GM23338 (cell line): ENCODE measurements at regions not wholly inside any gene's neighbourhood (a gene's known extent, or its start where the extent isn't known, plus 50 kb on each side); places are given as distances from the start of the nearest gene placed in this dataset.

Source experiments
- ATAC-seq: fragments of 200-7000 bp; cut with Tn5 transposase; 3 replicates; pipeline ENCODE4 v1.9.1; 2020
- DNase-seq: peaks from one replicate; pipeline ENCODE4 v3.0.0-alpha.2; 2015; ENCODE audit warnings: low spot score
- H2AFZ ChIP-seq: fragments of 200-600 bp; sonication (generic); 2 replicates; pipeline ENCODE4 v1.8.0; 2016; ENCODE audit warnings: antibody characterized with exemption, mild to moderate bottlenecking, moderate library complexity
- H3F3A ChIP-seq: fragments of 200-600 bp; sonication (generic); replicated peaks from 2 replicates; pipeline ENCODE4 v1.8.0; 2017; ENCODE audit warnings: antibody characterized with exemption, mixed run types, low read depth
- H3K27ac ChIP-seq: fragments of 200-600 bp; sonication (generic); 2 replicates; pipeline ENCODE4 v1.6.1; 2016; ENCODE audit warnings: low read depth
- H3K27me3 ChIP-seq: fragments of 200-600 bp; sonication (generic); 2 replicates; pipeline ENCODE4 v1.8.0; 2016; ENCODE audit warnings: mild to moderate bottlenecking, mixed run types, moderate library complexity; ENCODE audit not compliant: insufficient read depth
- H3K36me3 ChIP-seq: fragments of 200-600 bp; sonication (generic); 2 replicates; pipeline ENCODE4 v1.8.0; 2016; ENCODE audit warnings: mild to moderate bottlenecking; ENCODE audit not compliant: insufficient read depth
- H3K4me1 ChIP-seq: fragments of 200-600 bp; sonication (generic); 2 replicates; pipeline ENCODE4 v1.8.0; 2016; ENCODE audit warnings: mild to moderate bottlenecking, moderate library complexity; ENCODE audit not compliant: insufficient read depth
- H3K4me2 ChIP-seq: fragments of 200-600 bp; sonication (generic); 2 replicates; pipeline ENCODE4 v1.7.1; 2017; ENCODE audit warnings: mixed run types
- H3K4me3 ChIP-seq: fragments of 200-600 bp; sonication (generic); 2 replicates; pipeline ENCODE4 v1.6.1; 2016; ENCODE audit warnings: mixed run types
- H3K79me2 ChIP-seq: fragments of 200-600 bp; sonication (generic); replicated peaks from 2 replicates; pipeline ENCODE4 v1.8.0; 2017; ENCODE audit warnings: mild to moderate bottlenecking; ENCODE audit not compliant: insufficient read depth
- H3K9me2 ChIP-seq: fragments of 200-600 bp; sonication (generic); 2 replicates; pipeline ENCODE4 v1.8.0; 2017; ENCODE audit not compliant: insufficient read depth
- H4K20me1 ChIP-seq: fragments of 200-600 bp; sonication (generic); replicated peaks from 2 replicates; pipeline ENCODE4 v1.8.0; 2017; ENCODE audit warnings: mild to moderate bottlenecking; ENCODE audit not compliant: insufficient read depth
- H3K27ac Mint-ChIP-seq: 2 replicates; pipeline ENCODE4 v1.8.0; 2020; ENCODE audit warnings: inconsistent platforms, mild to moderate bottlenecking, moderate library complexity, mixed read lengths
- H3K27me3 Mint-ChIP-seq: 3 replicates; pipeline ENCODE4 v1.8.0; 2022; ENCODE audit warnings: low read depth, mild to moderate bottlenecking, moderate library complexity, mixed read lengths, inconsistent platforms; ENCODE audit not compliant: insufficient read depth, poor library complexity
- H3K36me3 Mint-ChIP-seq: 3 replicates; pipeline ENCODE4 v1.8.0; 2021; ENCODE audit warnings: low read depth, mild to moderate bottlenecking, inconsistent platforms, moderate library complexity, mixed read lengths
- H3K4me1 Mint-ChIP-seq: 3 replicates; pipeline ENCODE4 v1.8.0; 2020; ENCODE audit warnings: mild to moderate bottlenecking, inconsistent platforms, mixed read lengths
- H3K4me3 Mint-ChIP-seq: 3 replicates; pipeline ENCODE4 v1.8.0; 2021; ENCODE audit warnings: moderate library complexity, mild to moderate bottlenecking, inconsistent platforms, mixed read lengths
- H3K9me3 Mint-ChIP-seq: 3 replicates; pipeline ENCODE4 v1.8.0; 2020; ENCODE audit warnings: moderate library complexity, mild to moderate bottlenecking, inconsistent platforms, mixed read lengths
- CREB1 ChIP-seq: fragments of 250-450 bp; sonication (Bioruptor Pico); IDR thresholded peaks from 2 replicates; pipeline ENCODE4 v1.5.0; 2020; ENCODE audit warnings: low read depth, mild to moderate bottlenecking, moderate library complexity
- EZH2phosphoT487 ChIP-seq: fragments of 200-600 bp; sonication (generic); IDR thresholded peaks from one replicate; pipeline ENCODE4 v1.8.1; 2018; ENCODE audit warnings: antibody characterized with exemption; ENCODE audit not compliant: unreplicated experiment
- JUNB ChIP-seq: IDR thresholded peaks from one replicate; pipeline ENCODE4 v1.6.1; 2016; ENCODE audit warnings: antibody characterized with exemption; ENCODE audit not compliant: unreplicated experiment
- NANOG ChIP-seq: IDR thresholded peaks from 2 replicates; pipeline ENCODE4 v1.6.1; 2016; ENCODE audit warnings: antibody characterized with exemption, borderline replicate concordance
- REST ChIP-seq: IDR thresholded peaks from one replicate; pipeline ENCODE4 v1.6.1; 2018; ENCODE audit warnings: antibody characterized with exemption; ENCODE audit not compliant: unreplicated experiment
- ZNF114 ChIP-seq: fragments of 250-450 bp; sonication (Bioruptor Pico); IDR thresholded peaks from 2 replicates; pipeline ENCODE4 v1.5.0; 2020; ENCODE audit warnings: mild to moderate bottlenecking, moderate library complexity
- TF ChIP-seq, protein P1 (sequence below): fragments of 250-450 bp; sonication (Bioruptor Pico); IDR thresholded peaks from 2 replicates; pipeline ENCODE4 v1.5.0; 2020; ENCODE audit warnings: mild to moderate bottlenecking, moderate library complexity
- TF ChIP-seq, protein P2 (sequence below), 2 experiments: fragments of 200-600 bp in 1 of 2; sonication (generic) in 1 of 2; conservative IDR thresholded peaks; 2 replicates each; pipeline versions ENCODE4 v1.5.1 to v1.6.1; 2016 to 2017; ENCODE audit warnings: antibody characterized with exemption in 2 of 2, low read depth in 2 of 2, mild to moderate bottlenecking in 2 of 2, moderate library complexity in 1 of 2

GRCh38 chr16:63653044-63653839 is 1468.6 kb downstream of the CDH11 start:
- H3K9me2 ChIP-seq = no peaks in the 10 kb centered on the region
- no peak overlapping the region for H3K4me3 ChIP-seq
- no peaks in the 10 kb centered on the region for H3K36me3 ChIP-seq
- H3K4me1 ChIP-seq = peaks cover 5% of the 10 kb centered on the region; the same call in 1 of the 2 replicates
- H3K9me3 Mint-ChIP-seq = no peaks in the 10 kb centered on the region
- no peak for TF ChIP-seq EZH2phosphoT487
- TF ChIP-seq, protein P1, sequence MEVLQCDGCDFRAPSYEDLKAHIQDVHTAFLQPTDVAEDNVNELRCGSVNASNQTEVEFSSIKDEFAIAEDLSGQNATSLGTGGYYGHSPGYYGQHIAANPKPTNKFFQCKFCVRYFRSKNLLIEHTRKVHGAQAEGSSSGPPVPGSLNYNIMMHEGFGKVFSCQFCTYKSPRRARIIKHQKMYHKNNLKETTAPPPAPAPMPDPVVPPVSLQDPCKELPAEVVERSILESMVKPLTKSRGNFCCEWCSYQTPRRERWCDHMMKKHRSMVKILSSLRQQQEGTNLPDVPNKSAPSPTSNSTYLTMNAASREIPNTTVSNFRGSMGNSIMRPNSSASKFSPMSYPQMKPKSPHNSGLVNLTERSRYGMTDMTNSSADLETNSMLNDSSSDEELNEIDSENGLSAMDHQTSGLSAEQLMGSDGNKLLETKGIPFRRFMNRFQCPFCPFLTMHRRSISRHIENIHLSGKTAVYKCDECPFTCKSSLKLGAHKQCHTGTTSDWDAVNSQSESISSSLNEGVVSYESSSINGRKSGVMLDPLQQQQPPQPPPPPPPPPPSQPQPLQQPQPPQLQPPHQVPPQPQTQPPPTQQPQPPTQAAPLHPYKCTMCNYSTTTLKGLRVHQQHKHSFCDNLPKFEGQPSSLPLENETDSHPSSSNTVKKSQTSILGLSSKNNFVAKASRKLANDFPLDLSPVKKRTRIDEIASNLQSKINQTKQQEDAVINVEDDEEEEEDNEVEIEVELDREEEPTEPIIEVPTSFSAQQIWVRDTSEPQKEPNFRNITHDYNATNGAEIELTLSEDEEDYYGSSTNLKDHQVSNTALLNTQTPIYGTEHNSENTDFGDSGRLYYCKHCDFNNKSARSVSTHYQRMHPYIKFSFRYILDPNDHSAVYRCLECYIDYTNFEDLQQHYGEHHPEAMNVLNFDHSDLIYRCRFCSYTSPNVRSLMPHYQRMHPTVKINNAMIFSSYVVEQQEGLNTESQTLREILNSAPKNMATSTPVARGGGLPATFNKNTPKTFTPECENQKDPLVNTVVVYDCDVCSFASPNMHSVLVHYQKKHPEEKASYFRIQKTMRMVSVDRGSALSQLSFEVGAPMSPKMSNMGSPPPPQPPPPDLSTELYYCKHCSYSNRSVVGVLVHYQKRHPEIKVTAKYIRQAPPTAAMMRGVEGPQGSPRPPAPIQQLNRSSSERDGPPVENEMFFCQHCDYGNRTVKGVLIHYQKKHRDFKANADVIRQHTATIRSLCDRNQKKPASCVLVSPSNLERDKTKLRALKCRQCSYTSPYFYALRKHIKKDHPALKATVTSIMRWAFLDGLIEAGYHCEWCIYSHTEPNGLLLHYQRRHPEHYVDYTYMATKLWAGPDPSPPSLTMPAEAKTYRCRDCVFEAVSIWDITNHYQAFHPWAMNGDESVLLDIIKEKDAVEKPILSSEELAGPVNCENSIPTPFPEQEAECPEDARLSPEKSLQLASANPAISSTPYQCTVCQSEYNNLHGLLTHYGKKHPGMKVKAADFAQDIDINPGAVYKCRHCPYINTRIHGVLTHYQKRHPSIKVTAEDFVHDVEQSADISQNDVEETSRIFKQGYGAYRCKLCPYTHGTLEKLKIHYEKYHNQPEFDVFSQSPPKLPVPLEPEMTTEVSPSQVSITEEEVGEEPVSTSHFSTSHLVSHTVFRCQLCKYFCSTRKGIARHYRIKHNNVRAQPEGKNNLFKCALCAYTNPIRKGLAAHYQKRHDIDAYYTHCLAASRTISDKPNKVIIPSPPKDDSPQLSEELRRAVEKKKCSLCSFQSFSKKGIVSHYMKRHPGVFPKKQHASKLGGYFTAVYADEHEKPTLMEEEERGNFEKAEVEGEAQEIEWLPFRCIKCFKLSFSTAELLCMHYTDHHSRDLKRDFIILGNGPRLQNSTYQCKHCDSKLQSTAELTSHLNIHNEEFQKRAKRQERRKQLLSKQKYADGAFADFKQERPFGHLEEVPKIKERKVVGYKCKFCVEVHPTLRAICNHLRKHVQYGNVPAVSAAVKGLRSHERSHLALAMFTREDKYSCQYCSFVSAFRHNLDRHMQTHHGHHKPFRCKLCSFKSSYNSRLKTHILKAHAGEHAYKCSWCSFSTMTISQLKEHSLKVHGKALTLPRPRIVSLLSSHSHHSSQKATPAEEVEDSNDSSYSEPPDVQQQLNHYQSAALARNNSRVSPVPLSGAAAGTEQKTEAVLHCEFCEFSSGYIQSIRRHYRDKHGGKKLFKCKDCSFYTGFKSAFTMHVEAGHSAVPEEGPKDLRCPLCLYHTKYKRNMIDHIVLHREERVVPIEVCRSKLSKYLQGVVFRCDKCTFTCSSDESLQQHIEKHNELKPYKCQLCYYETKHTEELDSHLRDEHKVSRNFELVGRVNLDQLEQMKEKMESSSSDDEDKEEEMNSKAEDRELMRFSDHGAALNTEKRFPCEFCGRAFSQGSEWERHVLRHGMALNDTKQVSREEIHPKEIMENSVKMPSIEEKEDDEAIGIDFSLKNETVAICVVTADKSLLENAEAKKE (CRISPR knock-in tag) = no peak
- no peak for TF ChIP-seq NANOG
- no peak for TF ChIP-seq JUNB
- TF ChIP-seq, protein P2, sequence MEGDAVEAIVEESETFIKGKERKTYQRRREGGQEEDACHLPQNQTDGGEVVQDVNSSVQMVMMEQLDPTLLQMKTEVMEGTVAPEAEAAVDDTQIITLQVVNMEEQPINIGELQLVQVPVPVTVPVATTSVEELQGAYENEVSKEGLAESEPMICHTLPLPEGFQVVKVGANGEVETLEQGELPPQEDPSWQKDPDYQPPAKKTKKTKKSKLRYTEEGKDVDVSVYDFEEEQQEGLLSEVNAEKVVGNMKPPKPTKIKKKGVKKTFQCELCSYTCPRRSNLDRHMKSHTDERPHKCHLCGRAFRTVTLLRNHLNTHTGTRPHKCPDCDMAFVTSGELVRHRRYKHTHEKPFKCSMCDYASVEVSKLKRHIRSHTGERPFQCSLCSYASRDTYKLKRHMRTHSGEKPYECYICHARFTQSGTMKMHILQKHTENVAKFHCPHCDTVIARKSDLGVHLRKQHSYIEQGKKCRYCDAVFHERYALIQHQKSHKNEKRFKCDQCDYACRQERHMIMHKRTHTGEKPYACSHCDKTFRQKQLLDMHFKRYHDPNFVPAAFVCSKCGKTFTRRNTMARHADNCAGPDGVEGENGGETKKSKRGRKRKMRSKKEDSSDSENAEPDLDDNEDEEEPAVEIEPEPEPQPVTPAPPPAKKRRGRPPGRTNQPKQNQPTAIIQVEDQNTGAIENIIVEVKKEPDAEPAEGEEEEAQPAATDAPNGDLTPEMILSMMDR (conservative IDR thresholded peaks at IDR 0.05; ENCODE audit: low read depth in 2 of 2) = no peak
- no peak for TF ChIP-seq ZNF114 (CRISPR knock-in tag)
- no peak for TF ChIP-seq REST
- TF ChIP-seq CREB1 (CRISPR knock-in tag) = no peak
- H3K27me3 Mint-ChIP-seq = no peaks in the 10 kb centered on the region
- H3K4me2 ChIP-seq = no peak overlapping the region
- DNase-seq (no peak), ATAC-seq (no peak)
- H3F3A ChIP-seq = no peaks in the 10 kb centered on the region
- peaks cover 4% of the 10 kb centered on the region; the same call in 2 of the 3 replicates for H3K4me1 Mint-ChIP-seq
- no peaks in the 10 kb centered on the region for H3K27me3 ChIP-seq
- H3K36me3 Mint-ChIP-seq = no peaks in the 10 kb centered on the region
- H2AFZ ChIP-seq = no peak overlapping the region
- H4K20me1 ChIP-seq = no peaks in the 10 kb centered on the region; the same call in 1 of the 2 replicates
- no peak overlapping the region for H3K4me3 Mint-ChIP-seq
- H3K79me2 ChIP-seq = no peaks in the 10 kb centered on the region
- H3K27ac ChIP-seq = no peak overlapping the region
- no peak overlapping the region for H3K27ac Mint-ChIP-seq
